ENCODE measurements at regions not wholly inside any gene's neighbourhood (a gene's known extent, or its start where the extent isn't known, plus 50 kb on each side); places are given as distances from the start of the nearest gene placed in this dataset.
A peak's percentile ranks its signal among the peaks of the same experiment; 100 is the strongest.

DNA sequence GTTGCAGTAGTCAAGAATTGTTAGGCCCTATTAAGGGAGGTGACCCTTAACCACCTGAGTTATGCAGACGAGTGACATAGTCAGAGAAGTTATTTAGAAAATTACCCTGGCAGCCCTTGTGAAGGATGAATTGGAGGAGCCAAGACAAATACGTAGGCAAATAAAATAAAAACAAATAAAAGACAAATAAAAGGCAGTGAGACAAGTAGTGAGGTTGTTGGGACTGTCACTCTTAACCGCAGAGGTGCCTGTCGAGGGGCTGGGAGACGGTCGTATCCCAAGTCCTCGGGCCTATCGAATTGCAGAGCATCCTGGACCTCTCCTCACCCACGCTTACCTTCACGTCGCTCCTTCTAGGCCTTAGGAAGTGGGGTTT is 58.0 kb upstream of the ZC4H2 start:
- peak; percentile 7 for DNase-seq (ENCODE audit: low read depth)
